Smooth muscle cell (in vitro differentiated cells): ENCODE measurements at regions not wholly inside any gene's neighbourhood (a gene's known extent, or its start where the extent isn't known, plus 50 kb on each side); places are given as distances from the start of the nearest gene placed in this dataset.

Experiments used
- DNase-seq: peaks from one replicate; lab custom pipeline; 2025; ENCODE audit not compliant: unreplicated experiment; lab: John Stamatoyannopoulos, UW
- H2AFZ ChIP-seq: fragments of 200-600 bp; sonication (generic); 2 replicates; pipeline ENCODE4 v1.6.0; 2016; ENCODE audit warnings: antibody characterized with exemption, low read depth, mild to moderate bottlenecking
- H3F3A ChIP-seq: fragments of 200-600 bp; sonication (generic); 2 replicates; pipeline ENCODE4 v1.6.0; 2017; ENCODE audit warnings: antibody characterized with exemption, low read depth
- H3K27ac ChIP-seq: fragments of 200-600 bp; sonication (generic); 2 replicates; pipeline ENCODE4 v1.5.1; 2016; ENCODE audit warnings: low read depth, mild to moderate bottlenecking
- H3K27me3 ChIP-seq: fragments of 200-600 bp; sonication (generic); 2 replicates; pipeline ENCODE4 v1.6.1; 2016; ENCODE audit warnings: low read depth, mild to moderate bottlenecking
- H3K36me3 ChIP-seq: fragments of 200-600 bp; sonication (generic); 2 replicates; pipeline ENCODE4 v1.5.1; 2016; ENCODE audit warnings: low read depth
- H3K4me1 ChIP-seq: fragments of 200-600 bp; sonication (generic); 2 replicates; pipeline ENCODE4 v1.5.1; 2016; ENCODE audit warnings: low read depth
- H3K4me2 ChIP-seq: fragments of 200-600 bp; sonication (generic); 2 replicates; pipeline ENCODE4 v1.6.0; 2016; ENCODE audit warnings: mild to moderate bottlenecking
- H3K4me3 ChIP-seq: fragments of 200-600 bp; sonication (generic); 2 replicates; pipeline ENCODE4 v1.5.1; 2016; ENCODE audit warnings: mild to moderate bottlenecking
- H3K79me2 ChIP-seq: fragments of 200-600 bp; sonication (generic); 2 replicates; pipeline ENCODE4 v1.6.0; 2016; ENCODE audit warnings: low read depth, mild to moderate bottlenecking
- H3K9ac ChIP-seq: fragments of 200-600 bp; sonication (generic); 2 replicates; pipeline ENCODE4 v1.6.0; 2016; ENCODE audit warnings: low read depth
- H3K9me3 ChIP-seq: fragments of 200-600 bp; sonication (generic); replicated peaks from 2 replicates; pipeline ENCODE4 v1.5.1; 2016; ENCODE audit warnings: low read depth
- H4K20me1 ChIP-seq: fragments of 200-600 bp; sonication (generic); 2 replicates; pipeline ENCODE4 v1.6.0; 2016; ENCODE audit warnings: low read depth
- CTCF ChIP-seq: fragments of 200-600 bp; sonication (generic); IDR thresholded peaks from 2 replicates; pipeline ENCODE4 v1.5.1; 2017; ENCODE audit warnings: borderline replicate concordance, mild to moderate bottlenecking, antibody characterized with exemption; ENCODE audit not compliant: insufficient read depth, poor library complexity, severe bottlenecking
- WGBS: methylation state at CpG from one replicate; pipeline ENCODE4 v1.1.7; 2016; ENCODE audit warnings: low lambda C conversion rate; 5-methylcytosine and 5-hydroxymethylcytosine counted together

- H3K4me2 ChIP-seq, result no peak overlapping the region
- 62% methylated on average over 6 of the region's 6 CpGs for WGBS
- no peak overlapping the region for H3K27ac ChIP-seq
- H3K36me3 ChIP-seq, result no peaks in the 10 kb centered on the region
- no peaks in the 10 kb centered on the region for H3K4me1 ChIP-seq
- no peaks in the 10 kb centered on the region for H4K20me1 ChIP-seq
- H3K27me3 ChIP-seq, result no peaks in the 10 kb centered on the region
- no peaks in the 10 kb centered on the region for H3K79me2 ChIP-seq
- no peak for TF ChIP-seq CTCF
- H3K9me3 ChIP-seq, result no peaks in the 10 kb centered on the region
- H3K9ac ChIP-seq, result no peak overlapping the region
- no peaks in the 10 kb centered on the region for H3F3A ChIP-seq
- no peak overlapping the region for H3K4me3 ChIP-seq
- no peak for DNase-seq
- no peak overlapping the region for H2AFZ ChIP-seq
Observed at GRCh38 chr21:37974081-37974480, 57.8 kb upstream of the KCNJ6 start.

- no peaks in the 10 kb centered on the region for H3K9me3 ChIP-seq
- WGBS, result 81% methylated on average over 2 of the region's 2 CpGs
- no peaks in the 10 kb centered on the region for H3K4me1 ChIP-seq
- TF ChIP-seq CTCF, result no peak
- no peaks in the 10 kb centered on the region for H3K79me2 ChIP-seq
- no peak overlapping the region for H2AFZ ChIP-seq
- H4K20me1 ChIP-seq, result no peaks in the 10 kb centered on the region
- H3K9ac ChIP-seq, result no peak overlapping the region
- no peak overlapping the region for H3K4me3 ChIP-seq
- DNase-seq, result no peak
- H3F3A ChIP-seq, result no peaks in the 10 kb centered on the region
- no peak overlapping the region for H3K27ac ChIP-seq
- no peak overlapping the region for H3K4me2 ChIP-seq
- H3K36me3 ChIP-seq, result no peaks in the 10 kb centered on the region
- no peaks in the 10 kb centered on the region for H3K27me3 ChIP-seq
Observed at GRCh38 chr21:37982496-37983318, 66.5 kb upstream of the KCNJ6 start.

- H3K4me3 ChIP-seq, result no peak overlapping the region
- WGBS, result 56% methylated on average over 5 of the region's 5 CpGs
- TF ChIP-seq CTCF, result no peak
- no peak overlapping the region for H2AFZ ChIP-seq
- H3K4me1 ChIP-seq, result no peaks in the 10 kb centered on the region
- no peak overlapping the region for H3K9ac ChIP-seq
- no peaks in the 10 kb centered on the region for H3K79me2 ChIP-seq
- DNase-seq, result no peak
- H3K9me3 ChIP-seq, result no peaks in the 10 kb centered on the region
- no peaks in the 10 kb centered on the region for H3K27me3 ChIP-seq
- peak overlapping the region; percentile 10 for H3K27ac ChIP-seq
- no peaks in the 10 kb centered on the region for H4K20me1 ChIP-seq
- no peaks in the 10 kb centered on the region for H3F3A ChIP-seq
- H3K36me3 ChIP-seq, result no peaks in the 10 kb centered on the region
- no peak overlapping the region for H3K4me2 ChIP-seq
Observed at GRCh38 chr21:37983336-37984095, 67.3 kb upstream of the KCNJ6 start.
